IPS-15b (cell line): ENCODE measurements at regions not wholly inside any gene's neighbourhood (a gene's known extent, or its start where the extent isn't known, plus 50 kb on each side); places are given as distances from the start of the nearest gene placed in this dataset.
"Not testable (repeated sequence)": the region's sequence is repeated elsewhere in the genome, so short reads cannot be mapped to it uniquely, and the experiment has no call there.

Experiments
- H3K27me3 ChIP-seq: one replicate; pipeline ENCODE4 v1.6.1; 2013; ENCODE audit warnings: low read length; ENCODE audit not compliant: control insufficient read depth, insufficient read depth
- H3K36me3 ChIP-seq: one replicate; pipeline ENCODE4 v1.6.1; 2013; ENCODE audit warnings: low read length; ENCODE audit not compliant: control insufficient read depth, insufficient read depth
- H3K4me1 ChIP-seq: one replicate; pipeline ENCODE4 v1.6.1; 2013; ENCODE audit warnings: mild to moderate bottlenecking, low read length; ENCODE audit not compliant: control insufficient read depth, insufficient read depth
- H3K4me3 ChIP-seq: one replicate; pipeline ENCODE4 v1.5.1; 2013; ENCODE audit warnings: low read depth, low read length
- H3K9ac ChIP-seq: one replicate; pipeline ENCODE4 v1.6.1; 2013; ENCODE audit warnings: low read depth, mild to moderate bottlenecking, low read length
- H3K9me3 ChIP-seq: one replicate; pipeline ENCODE4 v1.6.1; 2013; ENCODE audit warnings: mild to moderate bottlenecking, low read length; ENCODE audit not compliant: control insufficient read depth, insufficient read depth

DNA sequence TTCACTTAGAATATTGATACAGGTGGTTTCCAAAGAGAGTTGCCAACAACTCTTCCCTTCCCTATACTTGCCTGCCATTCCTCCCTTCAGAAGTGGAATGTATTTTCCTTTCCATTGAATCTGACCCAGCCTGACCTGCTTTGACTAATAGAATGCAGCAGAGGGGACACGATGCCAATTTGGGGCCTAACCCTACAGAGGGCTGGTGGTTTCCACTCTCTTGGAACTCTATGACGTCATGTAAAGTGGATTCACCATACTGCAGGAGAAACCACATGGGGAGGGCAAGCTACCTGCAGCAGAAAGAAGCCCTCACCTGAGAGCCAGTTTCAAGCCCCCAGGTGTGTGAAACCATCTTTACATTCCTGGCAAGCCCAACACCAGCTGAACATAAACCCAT lies 98.9 kb upstream of the TRIB2 start:
- Histone ChIP-seq H3K4me3 (no peak overlapping the region), H3K9ac (no peak overlapping the region), H3K9me3 (no peaks in the 10 kb centered on the region), H3K36me3 (no peaks in the 10 kb centered on the region), H3K4me1 (no peaks in the 10 kb centered on the region), H3K27me3 (no peaks in the 10 kb centered on the region)

DNA sequence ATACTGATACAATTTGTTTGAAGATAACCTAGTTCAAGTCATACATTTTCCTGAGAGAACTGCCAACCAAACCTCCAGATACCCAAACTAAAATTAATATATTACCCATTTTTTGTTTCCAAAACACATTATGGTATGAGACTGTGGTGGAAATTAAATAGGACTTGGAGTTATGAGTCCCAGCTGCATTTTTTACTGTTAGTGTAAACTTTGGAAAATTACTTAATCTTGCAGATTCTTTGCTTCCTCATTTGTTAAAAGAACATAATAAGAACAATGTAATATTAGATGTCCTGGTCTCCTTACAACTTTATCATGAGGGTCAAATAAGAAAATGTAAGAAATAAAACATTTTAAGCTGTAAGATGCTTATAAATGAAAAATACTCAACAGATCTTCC lies 98.2 kb upstream of the TRIB2 start:
- H3K9me3 ChIP-seq, result no peaks in the 10 kb centered on the region
- no peaks in the 10 kb centered on the region for H3K27me3 ChIP-seq
- H3K4me3 ChIP-seq, result no peak overlapping the region
- no peaks in the 10 kb centered on the region for H3K36me3 ChIP-seq
- no peaks in the 10 kb centered on the region for H3K4me1 ChIP-seq
- H3K9ac ChIP-seq, result no peak overlapping the region

DNA sequence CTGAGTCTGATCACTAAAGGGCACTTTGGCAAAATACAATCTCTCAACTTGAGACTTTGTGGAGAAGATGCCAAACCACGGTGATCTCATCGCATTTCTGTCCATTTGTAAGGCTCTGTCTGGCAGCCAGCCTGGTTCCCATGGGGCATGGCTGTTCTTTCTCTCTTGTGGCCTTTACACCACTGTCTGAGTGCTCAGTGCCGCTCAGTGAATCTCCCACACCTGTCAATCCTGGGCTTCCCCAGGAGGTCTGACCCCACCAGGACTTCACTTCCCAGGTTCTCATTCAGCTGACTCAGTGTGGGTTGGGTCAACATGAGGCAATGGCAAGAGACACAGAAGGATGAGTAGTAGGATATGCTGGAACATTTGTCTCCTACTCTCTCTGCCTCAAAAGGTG lies 96.8 kb upstream of the TRIB2 start:
- no peaks in the 10 kb centered on the region for H3K36me3 ChIP-seq
- H3K4me1 ChIP-seq, result peaks cover 5% of the 10 kb centered on the region
- H3K9me3 ChIP-seq, result no peaks in the 10 kb centered on the region
- H3K9ac ChIP-seq, result no peak overlapping the region
- H3K4me3 ChIP-seq, result no peak overlapping the region
- H3K27me3 ChIP-seq, result no peaks in the 10 kb centered on the region

DNA sequence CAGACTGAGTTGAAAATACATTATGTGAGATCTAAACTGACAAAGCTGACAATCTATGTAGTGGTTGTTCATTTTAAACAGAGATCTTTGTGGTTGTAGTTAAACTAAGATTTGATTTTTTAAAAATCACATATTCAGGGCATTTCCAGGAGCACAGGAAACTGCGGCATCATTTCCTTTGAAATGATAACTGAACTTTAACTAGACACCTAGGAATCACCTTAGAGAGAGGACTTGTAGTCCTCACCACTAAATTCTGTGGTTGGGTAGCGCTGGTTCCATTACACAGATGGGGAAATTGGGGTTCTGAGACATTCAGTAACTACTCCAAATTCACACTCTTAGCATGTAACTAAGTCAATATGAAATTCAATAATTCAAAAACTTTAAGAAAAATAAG lies 96.0 kb upstream of the TRIB2 start:
- Histone ChIP-seq H3K9me3 (no peaks in the 10 kb centered on the region), H3K4me1 (peaks cover 5% of the 10 kb centered on the region), H3K4me3 (no peak overlapping the region), H3K27me3 (no peaks in the 10 kb centered on the region), H3K9ac (no peak overlapping the region), H3K36me3 (no peaks in the 10 kb centered on the region)

DNA sequence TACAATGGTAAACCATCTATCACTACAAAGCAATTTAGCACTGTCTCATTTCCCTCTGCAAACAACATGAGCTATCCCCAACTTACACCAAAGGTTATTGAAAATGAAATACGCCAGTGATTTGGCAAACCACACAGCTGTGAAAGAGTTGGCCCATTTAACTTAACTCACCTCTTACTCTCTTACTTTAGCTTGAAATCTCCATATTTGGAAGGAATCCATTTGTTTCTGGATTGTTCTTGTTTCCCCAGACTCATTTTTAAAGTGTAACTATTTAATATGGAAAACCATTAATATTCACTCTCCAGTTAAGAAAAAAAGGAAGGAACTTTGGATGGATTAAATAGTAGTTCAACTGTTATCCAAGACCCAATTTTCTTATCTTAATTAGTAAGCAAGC lies 93.7 kb upstream of the TRIB2 start:
- H3K9ac ChIP-seq, result no peak overlapping the region

DNA sequence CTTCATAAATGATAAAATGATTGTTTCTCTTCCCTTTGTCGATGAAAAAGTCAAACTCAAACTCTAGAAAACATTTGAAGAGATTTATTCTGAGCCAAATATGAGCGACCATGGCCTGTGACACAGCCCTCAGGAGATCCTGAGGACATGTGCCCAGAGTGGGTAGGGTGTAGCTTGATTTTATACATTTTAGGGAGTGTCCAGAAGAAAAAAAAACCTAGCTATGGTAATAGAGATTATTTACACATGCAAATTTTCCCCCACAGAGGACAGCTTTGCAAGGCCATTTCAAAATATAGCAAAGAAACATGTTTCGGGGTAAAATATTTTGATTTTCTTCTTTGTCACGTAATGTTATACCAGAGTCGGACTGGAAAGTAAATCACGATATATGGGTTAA lies 92.4 kb upstream of the TRIB2 start:
- Histone ChIP-seq H3K9ac (no peak overlapping the region), H3K4me3 (no peak overlapping the region), H3K27me3 (no peaks in the 10 kb centered on the region), H3K9me3 (no peaks in the 10 kb centered on the region), H3K36me3 (no peaks in the 10 kb centered on the region), H3K4me1 (peaks cover 5% of the 10 kb centered on the region)

More for the DNA sequence above, 93.7 kb upstream of the TRIB2 start:
- H3K9me3 ChIP-seq, result no peaks in the 10 kb centered on the region
- H3K27me3 ChIP-seq, result no peaks in the 10 kb centered on the region
- H3K4me3 ChIP-seq, result no peak overlapping the region
- H3K4me1 ChIP-seq, result peaks cover 5% of the 10 kb centered on the region
- no peaks in the 10 kb centered on the region for H3K36me3 ChIP-seq

DNA sequence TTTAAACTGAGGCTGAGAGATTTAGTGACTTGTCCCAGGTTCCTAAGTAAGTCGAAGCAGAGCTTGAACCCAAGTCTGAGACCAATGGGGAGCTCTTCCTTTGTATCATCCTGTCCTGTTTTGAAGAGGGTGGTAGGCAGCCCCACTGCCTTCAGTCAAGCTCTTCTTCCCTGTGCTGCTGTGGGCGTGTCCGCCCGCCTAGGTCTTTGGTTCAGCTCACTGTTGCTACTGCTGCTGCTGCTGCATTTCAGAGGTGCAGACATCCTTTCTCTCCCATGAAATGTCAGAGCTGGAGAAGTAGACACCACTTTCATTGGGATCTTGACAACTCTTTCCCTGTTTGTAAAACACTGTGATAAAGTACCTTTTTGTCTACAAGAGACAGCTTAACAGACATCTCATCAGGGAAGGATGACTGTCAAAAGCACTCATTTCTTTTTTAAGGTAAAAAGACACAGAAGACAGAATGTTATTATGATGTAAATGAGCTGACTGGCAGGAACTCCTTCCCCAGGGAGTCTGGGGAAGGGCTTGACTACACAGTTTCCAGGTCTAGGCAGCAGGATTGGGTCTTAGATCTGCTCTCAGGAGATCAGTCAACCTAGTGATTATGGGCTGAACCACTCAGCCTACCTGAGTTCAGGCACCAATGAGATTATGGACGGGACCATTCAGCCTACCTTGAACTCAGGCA lies 91.7 kb upstream of the TRIB2 start:
- Histone ChIP-seq H3K9me3 (no peaks in the 10 kb centered on the region), H3K9ac (no peak overlapping the region), H3K27me3 (no peaks in the 10 kb centered on the region), H3K4me3 (peak overlapping the region; percentile 16), H3K4me1 (peaks cover 5% of the 10 kb centered on the region), H3K36me3 (no peaks in the 10 kb centered on the region)

DNA sequence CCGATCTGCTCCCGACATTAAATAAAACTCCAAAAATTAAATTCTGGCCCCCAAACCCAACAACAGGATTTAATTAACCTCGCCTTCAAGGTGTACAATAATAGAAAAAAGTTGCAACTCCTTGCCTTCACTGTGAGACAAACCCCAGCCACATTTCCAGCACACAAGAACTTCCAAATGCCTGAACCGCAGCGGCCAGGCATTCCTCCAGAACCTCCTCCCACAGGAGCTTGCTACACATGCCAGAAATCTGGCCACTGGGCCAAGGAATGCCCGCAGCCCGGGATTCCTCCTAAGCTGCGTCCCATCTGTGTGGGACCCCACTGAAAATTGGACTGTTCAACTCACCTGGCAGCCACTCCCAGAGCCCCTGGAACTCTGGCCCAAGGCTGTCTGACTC lies 88.2 kb upstream of the TRIB2 start:
- H3K4me3 ChIP-seq, H3K9me3 ChIP-seq, H3K4me1 ChIP-seq, H3K9ac ChIP-seq, H3K36me3 ChIP-seq, H3K27me3 ChIP-seq: not testable (repeated sequence)

DNA sequence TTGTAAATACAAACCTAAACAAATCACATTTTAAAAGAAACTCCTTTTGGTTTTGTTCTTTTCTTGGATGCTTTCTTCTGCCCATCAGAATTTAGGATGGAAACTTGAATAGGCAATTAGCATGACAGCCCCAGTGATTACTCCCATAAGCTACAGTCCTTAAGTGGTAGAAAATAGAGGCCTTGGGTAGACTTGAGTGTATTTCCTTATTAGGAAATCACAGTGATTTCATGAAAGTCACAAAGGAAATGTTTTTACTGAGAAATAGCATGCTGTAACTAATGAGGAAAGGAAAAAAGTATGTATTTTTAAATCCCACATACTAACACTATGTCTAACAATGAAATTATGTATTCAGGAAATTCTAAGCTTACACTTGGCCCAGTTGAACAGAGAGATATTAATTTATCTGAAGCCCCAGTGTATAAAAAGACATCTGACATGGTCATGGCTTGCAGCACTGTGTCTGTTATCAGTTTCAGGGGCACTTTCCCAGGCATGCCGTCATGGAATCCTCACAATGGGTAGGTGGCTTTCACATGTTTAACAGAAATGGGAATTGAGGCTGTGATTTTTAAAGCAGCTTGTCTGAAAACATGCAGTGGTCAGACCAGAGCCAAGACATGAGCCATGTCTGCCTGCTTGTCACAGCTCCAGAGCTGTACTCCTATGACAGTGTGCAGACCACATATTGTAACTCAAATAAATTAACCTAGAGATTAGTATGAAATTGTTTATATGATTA lies 79.7 kb upstream of the TRIB2 start:
- no peaks in the 10 kb centered on the region for H3K36me3 ChIP-seq

DNA sequence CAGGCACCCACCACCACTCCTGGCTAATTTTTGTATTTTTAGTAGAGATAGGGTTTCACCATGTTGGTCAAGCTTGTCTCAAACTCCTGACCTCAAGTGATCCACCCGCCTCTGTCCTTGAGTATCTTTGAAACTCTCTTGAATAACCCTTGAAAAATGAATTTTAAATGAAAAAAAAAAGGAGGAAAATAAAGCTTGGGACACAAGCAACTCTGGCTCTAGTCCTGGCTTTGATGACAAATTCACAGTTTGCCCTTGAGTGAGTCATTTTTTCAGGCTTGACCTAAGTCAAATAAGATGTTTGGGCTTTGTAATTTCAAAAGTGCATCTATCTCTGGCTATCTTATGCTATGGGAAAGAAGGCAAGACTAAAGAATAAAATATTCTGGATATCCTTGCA lies 79.0 kb upstream of the TRIB2 start:
- Histone ChIP-seq H3K9me3 (no peaks in the 10 kb centered on the region), H3K4me3 (no peak overlapping the region), H3K9ac (no peak overlapping the region), H3K36me3 (no peaks in the 10 kb centered on the region), H3K27me3 (no peaks in the 10 kb centered on the region), H3K4me1 (no peaks in the 10 kb centered on the region)

More for the DNA sequence above, 79.7 kb upstream of the TRIB2 start:
- H3K4me1 ChIP-seq, result no peaks in the 10 kb centered on the region
- no peak overlapping the region for H3K4me3 ChIP-seq
- no peaks in the 10 kb centered on the region for H3K27me3 ChIP-seq
- no peaks in the 10 kb centered on the region for H3K9me3 ChIP-seq
- H3K9ac ChIP-seq, result no peak overlapping the region

DNA sequence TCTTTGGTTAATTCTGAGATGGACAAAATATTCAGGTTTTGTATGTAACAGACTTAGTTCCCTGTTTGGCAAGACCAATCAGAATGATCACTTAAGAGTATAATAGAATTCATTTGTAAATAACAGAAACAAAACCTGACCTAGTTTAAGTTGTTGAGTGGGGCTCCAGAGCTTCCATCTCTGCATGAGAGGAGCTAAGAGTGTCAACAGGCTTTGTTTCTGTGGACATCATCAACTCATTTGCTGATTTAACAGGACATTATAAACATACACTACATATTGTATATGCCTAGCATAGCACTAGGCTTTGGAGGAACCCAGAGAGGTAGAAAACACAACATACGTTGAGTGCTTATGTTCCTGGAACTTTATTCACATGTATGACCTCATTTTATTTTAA lies 75.3 kb upstream of the TRIB2 start:
- Histone ChIP-seq H3K4me1 (no peaks in the 10 kb centered on the region), H3K9me3 (no peaks in the 10 kb centered on the region), H3K4me3 (no peak overlapping the region), H3K36me3 (no peaks in the 10 kb centered on the region), H3K9ac (no peak overlapping the region), H3K27me3 (no peaks in the 10 kb centered on the region)

DNA sequence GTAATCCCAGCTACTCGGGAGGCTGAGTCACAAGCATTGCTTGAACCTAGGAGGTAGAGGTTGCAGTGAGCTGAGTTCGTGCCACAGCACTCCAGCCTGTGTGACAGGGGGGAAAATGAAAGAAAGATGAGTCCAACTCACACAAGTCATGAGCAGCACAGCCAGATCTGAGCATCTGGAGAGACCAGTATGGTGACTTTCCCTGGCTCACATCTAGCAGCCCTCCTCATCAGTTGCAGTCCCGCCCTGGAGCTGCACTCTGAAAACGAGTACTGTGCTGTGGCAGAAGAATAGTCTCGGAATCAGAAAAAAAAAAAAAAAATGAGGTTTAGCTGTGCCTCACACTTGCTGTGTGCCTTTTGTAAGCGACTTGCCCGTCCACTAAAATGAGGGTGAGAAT lies 74.4 kb upstream of the TRIB2 start:
- Histone ChIP-seq H3K4me1 (no peaks in the 10 kb centered on the region), H3K9me3 (no peaks in the 10 kb centered on the region), H3K9ac (no peak overlapping the region), H3K27me3 (no peaks in the 10 kb centered on the region), H3K4me3 (no peak overlapping the region), H3K36me3 (no peaks in the 10 kb centered on the region)
